A549 (cell line): ENCODE measurements at regions not wholly inside any gene's neighbourhood (a gene's known extent, or its start where the extent isn't known, plus 50 kb on each side); places are given as distances from the start of the nearest gene placed in this dataset.

Source experiments
- ATAC-seq, 2 experiments: fragments of 200-7000 bp in 1 of 2; fragments of >200 bp in 1 of 2; cut with Nextera tagmentation in 1 of 2; cut with Tn5 transposase in 1 of 2; 3 replicates each; pipeline versions ENCODE4 v1.8.0 to v1.9.1; 2018 to 2020; ENCODE audit warnings: mild to moderate bottlenecking in 1 of 2, moderate library complexity in 1 of 2
- CTCF ChIA-PET: fragments of 300-600 bp; sonication (Branson Sonifier 250); formaldehyde crosslinking; extraction: SDS; loops from one replicate; lab custom pipeline; 2021; ENCODE audit warnings: antibody characterized with exemption, inconsistent platforms; lab: Yijun Ruan, JAX
- POLR2A ChIA-PET: fragments of 350-600 bp; formaldehyde crosslinking; extraction: SDS; loops from one replicate; lab custom pipeline; 2021; ENCODE audit warnings: antibody characterized with exemption, inconsistent platforms; lab: Yijun Ruan, JAX
- DNase-seq, 2 experiments: peaks; one replicate each; pipeline versions ENCODE4 v3.0.0 to v3.0.0-alpha.2; 2011 to 2016; ENCODE audit warnings: low read depth in 1 of 2, low spot score in 1 of 2
- FAIRE-seq: peaks from 2 replicates; lab custom pipeline; 2011; peaks lifted over from hg19 to GRCh38; lab: Jason Lieb, UNC
- H3K27ac ChIP-seq, 2 experiments: fragments of >200 bp; sonication (Bioruptor Twin); formaldehyde crosslinking; 3 replicates each; pipeline ENCODE4 v1.5.1; 2016 to 2017
- H3K4me1 ChIP-seq: fragments of >200 bp; sonication (Bioruptor Twin); formaldehyde crosslinking; 3 replicates; pipeline ENCODE4 v1.6.1; 2016
- H3K4me2 ChIP-seq: fragments of >200 bp; sonication (Bioruptor Twin); formaldehyde crosslinking; 3 replicates; pipeline ENCODE4 v1.6.1; 2016
- H3K4me3 ChIP-seq: fragments of >200 bp; sonication (Bioruptor Twin); formaldehyde crosslinking; 3 replicates; pipeline ENCODE4 v1.5.1; 2016
- H3K9me3 ChIP-seq: fragments of >200 bp; sonication (Bioruptor Twin); formaldehyde crosslinking; 3 replicates; pipeline ENCODE4 v1.6.1; 2016
- CHD2 ChIP-seq: fragments of 150-350 bp; IDR thresholded peaks from 2 replicates; pipeline ENCODE4 v1.6.1; 2014; ENCODE audit warnings: low read length; ENCODE audit not compliant: partially characterized antibody
- CHD4 ChIP-seq: fragments of 200-600 bp; sonication (generic); IDR thresholded peaks from 2 replicates; pipeline ENCODE4 v1.6.1; 2016; ENCODE audit warnings: antibody characterized with exemption, mild to moderate bottlenecking, borderline replicate concordance
- EHF ChIP-seq: fragments of 250-450 bp; sonication (Bioruptor Pico); IDR thresholded peaks from 2 replicates; pipeline ENCODE4 v1.5.0; 2020; ENCODE audit warnings: mild to moderate bottlenecking
- FOSB ChIP-seq: fragments of 250-450 bp; sonication (Bioruptor Pico); IDR thresholded peaks from 2 replicates; pipeline ENCODE4 v1.5.0; 2020; ENCODE audit warnings: mild to moderate bottlenecking, moderate library complexity
- GATA3 ChIP-seq: IDR thresholded peaks from 2 replicates; pipeline ENCODE4 v1.6.1; 2012; ENCODE audit warnings: borderline replicate concordance
- HDAC2 ChIP-seq: fragments of 200-600 bp; sonication (generic); IDR thresholded peaks from 2 replicates; pipeline ENCODE4 v1.6.1; 2016
- HEYL ChIP-seq: fragments of 250-450 bp; sonication (Bioruptor Pico); IDR thresholded peaks from 2 replicates; pipeline ENCODE4 v1.8.0; 2021; ENCODE audit warnings: mild to moderate bottlenecking, moderate library complexity
- JUN ChIP-seq, 2 experiments: fragments of >200 bp; sonication (Bioruptor Twin); formaldehyde crosslinking; IDR thresholded peaks; 2 replicates in 1 of 2; 3 replicates in 1 of 2; pipeline ENCODE4 v1.6.1; 2016 to 2017
- MAZ ChIP-seq: fragments of 150-350 bp; IDR thresholded peaks from 2 replicates; pipeline ENCODE4 v1.6.1; 2014; ENCODE audit warnings: antibody characterized with exemption, low read depth, low read length, borderline replicate concordance
- MYC ChIP-seq: IDR thresholded peaks from 2 replicates; pipeline ENCODE4 v1.6.1; 2012; ENCODE audit warnings: mild to moderate bottlenecking, inconsistent platforms, low read length, improper control_type of control experiment, borderline replicate concordance
- NPAS2 ChIP-seq: fragments of 250-450 bp; sonication (Bioruptor Pico); IDR thresholded peaks from 2 replicates; pipeline ENCODE4 v1.8.0; 2022; ENCODE audit warnings: mild to moderate bottlenecking, moderate library complexity, borderline replicate concordance
- PHF8 ChIP-seq: fragments of 200-600 bp; sonication (generic); IDR thresholded peaks from 2 replicates; pipeline ENCODE4 v1.6.1; 2016; ENCODE audit warnings: low read depth, mild to moderate bottlenecking, antibody characterized with exemption, moderate library complexity, borderline replicate concordance
- RCOR1 ChIP-seq: fragments of 150-350 bp; IDR thresholded peaks from 2 replicates; pipeline ENCODE4 v1.6.1; 2014; ENCODE audit warnings: antibody characterized with exemption, low read length, low read depth
- RFX5 ChIP-seq: fragments of 450-650 bp; IDR thresholded peaks from 2 replicates; pipeline ENCODE4 v1.7.1; 2014; ENCODE audit warnings: antibody characterized with exemption, mild to moderate bottlenecking, moderate library complexity
- ZFP36 ChIP-seq: fragments of 450-650 bp; IDR thresholded peaks from 2 replicates; pipeline ENCODE4 v1.6.1; 2014; ENCODE audit warnings: borderline replicate concordance; ENCODE audit not compliant: partially characterized antibody
- ZSCAN20 ChIP-seq: fragments of 250-450 bp; sonication (Bioruptor Pico); IDR thresholded peaks from 2 replicates; pipeline ENCODE4 v1.8.0; 2022; ENCODE audit warnings: mild to moderate bottlenecking, moderate library complexity
- WGBS: methylation state at CpG from one replicate; pipeline ENCODE4 v1.1.6; 2017; ENCODE audit errors: missing lambda C conversion rate; 5-methylcytosine and 5-hydroxymethylcytosine counted together
- TF ChIP-seq, protein P1 (sequence below): IDR thresholded peaks from 2 replicates; pipeline ENCODE4 v1.6.1; 2012; ENCODE audit warnings: low read depth, borderline replicate concordance
- TF ChIP-seq, protein P2 (sequence below): fragments of >200 bp; sonication (Bioruptor Twin); formaldehyde crosslinking; IDR thresholded peaks from 3 replicates; pipeline ENCODE4 v1.6.1; 2016
- TF ChIP-seq, protein P3 (sequence below): fragments of 200-600 bp; sonication (generic); IDR thresholded peaks from 2 replicates; pipeline ENCODE4 v1.6.1; 2016; ENCODE audit warnings: antibody characterized with exemption, mild to moderate bottlenecking, moderate library complexity
- TF ChIP-seq, protein P4 (sequence below): fragments of >200 bp; sonication (Bioruptor Twin); formaldehyde crosslinking; IDR thresholded peaks from 2 replicates; pipeline ENCODE4 v1.6.1; 2016
- TF ChIP-seq, protein P5 (sequence below): fragments of 450-650 bp; IDR thresholded peaks from 2 replicates; pipeline ENCODE4 v1.6.1; 2014; ENCODE audit warnings: antibody characterized with exemption

DNA sequence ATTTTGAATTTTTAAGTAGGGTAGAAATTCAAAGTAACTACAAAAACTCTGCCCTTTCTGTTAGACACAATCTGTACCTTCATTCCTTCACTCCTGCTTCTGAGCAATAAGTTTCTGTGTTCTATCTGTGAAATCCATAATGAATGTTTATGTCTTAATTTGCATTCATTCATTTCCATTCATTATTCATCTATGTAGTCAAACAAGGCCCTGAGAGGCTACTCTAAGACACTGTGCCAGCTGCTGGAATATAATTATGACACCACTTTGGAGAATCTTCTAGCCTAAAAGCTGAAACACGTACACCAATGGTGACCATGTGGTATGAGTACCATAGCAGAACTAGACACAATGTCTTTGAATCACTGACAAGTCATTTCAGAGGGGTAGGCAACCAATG lies 199.9 kb upstream of the FAR2 start:
- H3K27ac ChIP-seq = no peak overlapping the region
- no peak for ATAC-seq
- no peak for DNase-seq
- 10% methylated on average over 1 of the region's 1 CpG for WGBS
- H3K4me3 ChIP-seq = no peak overlapping the region
- H3K9me3 ChIP-seq = no peaks in the 10 kb centered on the region
- ChIA-PET CTCF (no interaction called here), POLR2A (no interaction called here)
- H3K4me2 ChIP-seq = no peak overlapping the region
- no peak for FAIRE-seq
- no peaks in the 10 kb centered on the region for H3K4me1 ChIP-seq
- TF ChIP-seq MAZ = no peak
- TF ChIP-seq FOSB (CRISPR knock-in tag) = no peak

DNA sequence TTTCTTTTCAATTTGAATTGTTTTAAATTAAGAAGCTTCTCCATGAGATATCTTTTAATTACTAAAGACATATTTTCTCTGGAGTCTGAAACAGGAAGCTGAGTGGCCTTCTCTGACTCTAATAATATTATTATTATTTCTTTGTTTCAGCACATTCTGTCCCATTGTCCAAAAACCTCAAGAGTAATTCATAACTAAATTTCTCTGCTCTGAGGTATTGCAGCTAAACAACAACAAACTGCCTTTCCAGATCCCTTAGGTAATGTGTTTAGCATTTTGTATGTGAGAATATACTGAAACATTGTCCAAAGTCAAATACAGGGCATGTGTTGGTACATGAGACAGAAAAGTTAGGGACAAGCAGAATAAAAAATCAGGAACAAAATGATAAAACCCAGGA lies 199.0 kb upstream of the FAR2 start:
- POLR2A ChIA-PET = no interaction called here
- CTCF ChIA-PET = interaction anchor here (0.6 kb wide), 1 partner anchor 77 kb away, joined by 3 read pairs; no protein-coding TSS in a partner anchor
- no peak for ATAC-seq
- Histone ChIP-seq H3K4me2 (no peak overlapping the region), H3K4me3 (no peak overlapping the region), H3K27ac (no peak overlapping the region), H3K9me3 (no peaks in the 10 kb centered on the region), H3K4me1 (no peaks in the 10 kb centered on the region)
- no peak for DNase-seq
- TF ChIP-seq, protein P1, sequence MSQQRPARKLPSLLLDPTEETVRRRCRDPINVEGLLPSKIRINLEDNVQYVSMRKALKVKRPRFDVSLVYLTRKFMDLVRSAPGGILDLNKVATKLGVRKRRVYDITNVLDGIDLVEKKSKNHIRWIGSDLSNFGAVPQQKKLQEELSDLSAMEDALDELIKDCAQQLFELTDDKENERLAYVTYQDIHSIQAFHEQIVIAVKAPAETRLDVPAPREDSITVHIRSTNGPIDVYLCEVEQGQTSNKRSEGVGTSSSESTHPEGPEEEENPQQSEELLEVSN = no peak
- TF ChIP-seq MYC (no peak), EHF (CRISPR knock-in tag) (no peak), RFX5 (no peak), HEYL (no peak), CHD4 (no peak), ZSCAN20 (CRISPR knock-in tag) (no peak), HDAC2 (no peak), ZFP36 (no peak), JUN (IDR thresholded peaks at IDR 0.05) (no peak), NPAS2 (CRISPR knock-in tag) (no peak), PHF8 (no peak), GATA3 (no peak), CHD2 (no peak), RCOR1 (no peak)
- TF ChIP-seq, protein P2, sequence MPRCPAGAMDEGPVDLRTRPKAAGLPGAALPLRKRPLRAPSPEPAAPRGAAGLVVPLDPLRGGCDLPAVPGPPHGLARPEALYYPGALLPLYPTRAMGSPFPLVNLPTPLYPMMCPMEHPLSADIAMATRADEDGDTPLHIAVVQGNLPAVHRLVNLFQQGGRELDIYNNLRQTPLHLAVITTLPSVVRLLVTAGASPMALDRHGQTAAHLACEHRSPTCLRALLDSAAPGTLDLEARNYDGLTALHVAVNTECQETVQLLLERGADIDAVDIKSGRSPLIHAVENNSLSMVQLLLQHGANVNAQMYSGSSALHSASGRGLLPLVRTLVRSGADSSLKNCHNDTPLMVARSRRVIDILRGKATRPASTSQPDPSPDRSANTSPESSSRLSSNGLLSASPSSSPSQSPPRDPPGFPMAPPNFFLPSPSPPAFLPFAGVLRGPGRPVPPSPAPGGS = no peak
- TF ChIP-seq, protein P3, sequence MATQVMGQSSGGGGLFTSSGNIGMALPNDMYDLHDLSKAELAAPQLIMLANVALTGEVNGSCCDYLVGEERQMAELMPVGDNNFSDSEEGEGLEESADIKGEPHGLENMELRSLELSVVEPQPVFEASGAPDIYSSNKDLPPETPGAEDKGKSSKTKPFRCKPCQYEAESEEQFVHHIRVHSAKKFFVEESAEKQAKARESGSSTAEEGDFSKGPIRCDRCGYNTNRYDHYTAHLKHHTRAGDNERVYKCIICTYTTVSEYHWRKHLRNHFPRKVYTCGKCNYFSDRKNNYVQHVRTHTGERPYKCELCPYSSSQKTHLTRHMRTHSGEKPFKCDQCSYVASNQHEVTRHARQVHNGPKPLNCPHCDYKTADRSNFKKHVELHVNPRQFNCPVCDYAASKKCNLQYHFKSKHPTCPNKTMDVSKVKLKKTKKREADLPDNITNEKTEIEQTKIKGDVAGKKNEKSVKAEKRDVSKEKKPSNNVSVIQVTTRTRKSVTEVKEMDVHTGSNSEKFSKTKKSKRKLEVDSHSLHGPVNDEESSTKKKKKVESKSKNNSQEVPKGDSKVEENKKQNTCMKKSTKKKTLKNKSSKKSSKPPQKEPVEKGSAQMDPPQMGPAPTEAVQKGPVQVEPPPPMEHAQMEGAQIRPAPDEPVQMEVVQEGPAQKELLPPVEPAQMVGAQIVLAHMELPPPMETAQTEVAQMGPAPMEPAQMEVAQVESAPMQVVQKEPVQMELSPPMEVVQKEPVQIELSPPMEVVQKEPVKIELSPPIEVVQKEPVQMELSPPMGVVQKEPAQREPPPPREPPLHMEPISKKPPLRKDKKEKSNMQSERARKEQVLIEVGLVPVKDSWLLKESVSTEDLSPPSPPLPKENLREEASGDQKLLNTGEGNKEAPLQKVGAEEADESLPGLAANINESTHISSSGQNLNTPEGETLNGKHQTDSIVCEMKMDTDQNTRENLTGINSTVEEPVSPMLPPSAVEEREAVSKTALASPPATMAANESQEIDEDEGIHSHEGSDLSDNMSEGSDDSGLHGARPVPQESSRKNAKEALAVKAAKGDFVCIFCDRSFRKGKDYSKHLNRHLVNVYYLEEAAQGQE = no peak
- TF ChIP-seq, protein P4, sequence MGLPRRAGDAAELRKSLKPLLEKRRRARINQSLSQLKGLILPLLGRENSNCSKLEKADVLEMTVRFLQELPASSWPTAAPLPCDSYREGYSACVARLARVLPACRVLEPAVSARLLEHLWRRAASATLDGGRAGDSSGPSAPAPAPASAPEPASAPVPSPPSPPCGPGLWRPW = no peak
- TF ChIP-seq, protein P5, sequence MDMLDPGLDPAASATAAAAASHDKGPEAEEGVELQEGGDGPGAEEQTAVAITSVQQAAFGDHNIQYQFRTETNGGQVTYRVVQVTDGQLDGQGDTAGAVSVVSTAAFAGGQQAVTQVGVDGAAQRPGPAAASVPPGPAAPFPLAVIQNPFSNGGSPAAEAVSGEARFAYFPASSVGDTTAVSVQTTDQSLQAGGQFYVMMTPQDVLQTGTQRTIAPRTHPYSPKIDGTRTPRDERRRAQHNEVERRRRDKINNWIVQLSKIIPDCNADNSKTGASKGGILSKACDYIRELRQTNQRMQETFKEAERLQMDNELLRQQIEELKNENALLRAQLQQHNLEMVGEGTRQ = no peak
- no peak for FAIRE-seq
